MCF 10A (cell line): ENCODE measurements at regions not wholly inside any gene's neighbourhood (a gene's known extent, or its start where the extent isn't known, plus 50 kb on each side); places are given as distances from the start of the nearest gene placed in this dataset.

Source experiments
- BruUV-seq: library from RNA; stranded (reverse); fragments of 400-500 nt; replicated peaks from 2 replicates; lab custom pipeline; 2021; lab: Mats Ljungman, UMichigan
- CTCF ChIA-PET: fragments of 300-600 bp; sonication (Branson Sonifier 250); formaldehyde crosslinking; extraction: SDS; loops from one replicate; lab custom pipeline; 2021; ENCODE audit warnings: antibody characterized with exemption, inconsistent platforms; lab: Yijun Ruan, JAX
- POLR2A ChIA-PET: fragments of 300-600, 350-650 bp; sonication (Branson Sonifier 250); formaldehyde crosslinking; extraction: SDS; loops from one replicate; lab custom pipeline; 2020; ENCODE audit warnings: antibody characterized with exemption, inconsistent platforms; lab: Yijun Ruan, JAX
- DNase-seq: peaks from one replicate; pipeline ENCODE4 v3.0.0-alpha.2; 2018; ENCODE audit not compliant: unreplicated experiment
- H3K27ac Mint-ChIP-seq: one replicate; pipeline ENCODE4 v1.8.0; 2022; ENCODE audit warnings: mild to moderate bottlenecking, low read depth, mixed read lengths; ENCODE audit not compliant: unreplicated experiment
- H3K27me3 Mint-ChIP-seq: one replicate; pipeline ENCODE4 v1.8.0; 2022; ENCODE audit warnings: mixed read lengths; ENCODE audit not compliant: insufficient read depth, unreplicated experiment
- H3K36me3 Mint-ChIP-seq: one replicate; pipeline ENCODE4 v1.8.0; 2022; ENCODE audit warnings: mild to moderate bottlenecking, moderate library complexity, mixed read lengths; ENCODE audit not compliant: insufficient read depth, unreplicated experiment
- H3K4me1 Mint-ChIP-seq: one replicate; pipeline ENCODE4 v1.8.0; 2022; ENCODE audit warnings: mixed read lengths; ENCODE audit not compliant: insufficient read depth, unreplicated experiment
- H3K4me3 Mint-ChIP-seq: one replicate; pipeline ENCODE4 v1.8.0; 2022; ENCODE audit warnings: mild to moderate bottlenecking, moderate library complexity, mixed read lengths; ENCODE audit not compliant: unreplicated experiment
- H3K9me3 Mint-ChIP-seq: one replicate; pipeline ENCODE4 v1.8.0; 2022; ENCODE audit warnings: mixed read lengths; ENCODE audit not compliant: unreplicated experiment
- CTCF ChIP-seq: fragments of 200-600 bp; IDR thresholded peaks from one replicate; pipeline ENCODE4 v1.8.0; 2022; ENCODE audit warnings: antibody characterized with exemption, mild to moderate bottlenecking; ENCODE audit not compliant: unreplicated experiment
- intact Hi-C: fragments of 100-400 bp; cut with micrococcal nuclease; formaldehyde crosslinking; loops from 2 replicates; pipeline ENCODE4 v1.14.1; 2022

- no TSS peak for BruUV-seq
- intact Hi-C loops, result no loop called here
- POLR2A ChIA-PET, result no interaction called here
- H3K27me3 Mint-ChIP-seq, result no peaks in the 10 kb centered on the region
- no peak for TF ChIP-seq CTCF
- no peak overlapping the region for H3K27ac Mint-ChIP-seq
- H3K4me3 Mint-ChIP-seq, result no peak overlapping the region
- no peak for DNase-seq
- no peaks in the 10 kb centered on the region for H3K36me3 Mint-ChIP-seq
- H3K9me3 Mint-ChIP-seq, result no peaks in the 10 kb centered on the region
- CTCF ChIA-PET, result interaction anchor here (0.6 kb wide), 1 partner anchor 219 kb away, joined by 4 read pairs; no protein-coding TSS in a partner anchor
- no peaks in the 10 kb centered on the region for H3K4me1 Mint-ChIP-seq
Measured at GRCh38 chr16:72565106-72565505, 393.2 kb upstream of the PMFBP1 start.

GRCh38 chr16:72560617-72561016, 388.7 kb upstream of the PMFBP1 start:
- ChIA-PET POLR2A (interaction anchor here (0.6 kb wide), 1 partner anchor 598 kb away, joined by 3 read pairs; no protein-coding TSS in a partner anchor), CTCF (no interaction called here)
- no peaks in the 10 kb centered on the region for H3K4me1 Mint-ChIP-seq
- H3K27ac Mint-ChIP-seq, result no peak overlapping the region
- H3K4me3 Mint-ChIP-seq, result no peak overlapping the region
- no peaks in the 10 kb centered on the region for H3K9me3 Mint-ChIP-seq
- no peaks in the 10 kb centered on the region for H3K36me3 Mint-ChIP-seq
- no peaks in the 10 kb centered on the region for H3K27me3 Mint-ChIP-seq
- no peak for DNase-seq
- no TSS peak for BruUV-seq
- intact Hi-C loops, result no loop called here
- no peak for TF ChIP-seq CTCF

GRCh38 chr16:72558501-72558900, 386.5 kb upstream of the PMFBP1 start:
- no peaks in the 10 kb centered on the region for H3K36me3 Mint-ChIP-seq
- no peaks in the 10 kb centered on the region for H3K4me1 Mint-ChIP-seq
- H3K27me3 Mint-ChIP-seq, result no peaks in the 10 kb centered on the region
- no peaks in the 10 kb centered on the region for H3K9me3 Mint-ChIP-seq
- H3K4me3 Mint-ChIP-seq, result no peak overlapping the region
- no peak for DNase-seq
- ChIA-PET CTCF (interaction anchor here (0.7 kb wide), 1 partner anchor 53 kb away, joined by 3 read pairs; no protein-coding TSS in a partner anchor), POLR2A (no interaction called here)
- no peak overlapping the region for H3K27ac Mint-ChIP-seq
- no peak for TF ChIP-seq CTCF
- intact Hi-C loops, result no loop called here
- BruUV-seq, result no TSS peak

DNA sequence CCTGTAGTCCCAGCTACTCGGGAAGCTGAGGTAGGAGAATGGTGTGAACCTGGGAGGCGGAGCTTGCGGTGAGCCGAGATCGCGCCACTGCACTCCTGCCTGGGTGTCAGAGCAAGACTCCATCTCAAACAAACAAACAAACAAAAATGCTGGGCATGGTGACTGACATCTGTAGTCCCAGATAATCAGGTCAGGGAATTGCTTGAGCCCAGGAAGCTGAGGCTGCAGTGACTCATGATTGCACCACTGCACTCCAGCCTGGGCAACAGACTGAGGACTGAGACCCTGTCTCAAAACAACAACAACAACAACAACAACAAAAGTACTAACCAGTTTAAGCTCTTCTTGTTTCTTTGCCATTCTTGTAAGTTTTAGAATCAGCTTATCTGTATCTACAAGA, 383.0 kb upstream of the PMFBP1 start:
- peak; percentile 47 for DNase-seq
- Mint-ChIP-seq H3K27ac (peak overlapping the region; percentile 42), H3K4me1 (no peaks in the 10 kb centered on the region), H3K4me3 (no peak overlapping the region), H3K36me3 (no peaks in the 10 kb centered on the region), H3K27me3 (no peaks in the 10 kb centered on the region), H3K9me3 (no peaks in the 10 kb centered on the region)
- intact Hi-C loops, result no loop called here
- no TSS peak for BruUV-seq
- TF ChIP-seq CTCF, result no peak
- ChIA-PET CTCF (interaction anchor here (0.7 kb wide), 1 partner anchor 213 kb away, joined by 5 read pairs; no protein-coding TSS in a partner anchor), POLR2A (no interaction called here)
